Choroid plexus epithelial cell (primary cell): ENCODE measurements at regions not wholly inside any gene's neighbourhood (a gene's known extent, or its start where the extent isn't known, plus 50 kb on each side); places are given as distances from the start of the nearest gene placed in this dataset.

Experiments used
- DNase-seq: peaks from one replicate; pipeline ENCODE4 v3.0.0-alpha.2; 2010; ENCODE audit warnings: low read depth
- H3K4me3 ChIP-seq: 2 replicates; pipeline ENCODE4 v1.5.1; 2011; ENCODE audit warnings: low read depth, mild to moderate bottlenecking, control low read depth, low read length, moderate library complexity
- CTCF ChIP-seq: conservative IDR thresholded peaks from 2 replicates; pipeline ENCODE4 v1.5.1; 2011; ENCODE audit warnings: low read depth, mild to moderate bottlenecking, control low read depth, inconsistent platforms, low read length, moderate library complexity

- no peak for TF ChIP-seq CTCF
- no peak overlapping the region for H3K4me3 ChIP-seq
- DNase-seq, result no peak
Measured at GRCh38 chr2:62315476-62315875, 119.6 kb downstream of the B3GNT2 start.

- H3K4me3 ChIP-seq, result no peak overlapping the region
- no peak for DNase-seq
- no peak for TF ChIP-seq CTCF
Measured at GRCh38 chr2:62314291-62314690, 118.4 kb downstream of the B3GNT2 start.

- TF ChIP-seq CTCF, result no peak
- no peak overlapping the region for H3K4me3 ChIP-seq
- no peak for DNase-seq
Measured at GRCh38 chr2:62313449-62314227, 117.7 kb downstream of the B3GNT2 start.

- H3K4me3 ChIP-seq, result no peak overlapping the region
- DNase-seq, result no peak
- no peak for TF ChIP-seq CTCF
Measured at GRCh38 chr2:62309465-62310091, 113.7 kb downstream of the B3GNT2 start.

GRCh38 chr2:62309081-62309464, 113.2 kb downstream of the B3GNT2 start:
- DNase-seq, result no peak
- H3K4me3 ChIP-seq, result no peak overlapping the region
- TF ChIP-seq CTCF, result no peak

- no peak overlapping the region for H3K4me3 ChIP-seq
- no peak for TF ChIP-seq CTCF
- no peak for DNase-seq
Measured at GRCh38 chr2:62307469-62308389, 111.8 kb downstream of the B3GNT2 start.
